ENCODE measurements at regions not wholly inside any gene's neighbourhood (a gene's known extent, or its start where the extent isn't known, plus 50 kb on each side); places are given as distances from the start of the nearest gene placed in this dataset.

- H3K9me3 ChIP-seq: no peaks in the 10 kb centered on the region
- no peak overlapping the region for H3K4me3 ChIP-seq
- no peak for DNase-seq (ENCODE audit: low spot score)
- no peaks in the 10 kb centered on the region for H3K4me1 ChIP-seq
- no peaks in the 10 kb centered on the region for H3K36me3 ChIP-seq
- no peaks in the 10 kb centered on the region for H3K27me3 ChIP-seq
- H3K27ac ChIP-seq: no peak overlapping the region
- TF ChIP-seq CTCF (IDR thresholded peaks at IDR 0.05): no peak
Observed at GRCh38 chr5:72698481-72698880, 118.0 kb upstream of the TNPO1 start.

GRCh38 chr5:72697622-72698021 is 118.8 kb upstream of the TNPO1 start:
- Histone ChIP-seq H3K4me3 (no peak overlapping the region), H3K9me3 (no peaks in the 10 kb centered on the region), H3K4me1 (no peaks in the 10 kb centered on the region), H3K27ac (no peak overlapping the region), H3K27me3 (no peaks in the 10 kb centered on the region), H3K36me3 (no peaks in the 10 kb centered on the region)
- no peak for TF ChIP-seq CTCF (IDR thresholded peaks at IDR 0.05)
- no peak for DNase-seq (ENCODE audit: low spot score)

- no peaks in the 10 kb centered on the region for H3K36me3 ChIP-seq
- no peak overlapping the region for H3K27ac ChIP-seq
- H3K27me3 ChIP-seq: no peaks in the 10 kb centered on the region
- no peak overlapping the region for H3K4me3 ChIP-seq
- H3K9me3 ChIP-seq: no peaks in the 10 kb centered on the region
- H3K4me1 ChIP-seq: no peaks in the 10 kb centered on the region
- DNase-seq (ENCODE audit: low spot score): no peak
- TF ChIP-seq CTCF (IDR thresholded peaks at IDR 0.05): no peak
Observed at GRCh38 chr5:72695659-72696058, 120.8 kb upstream of the TNPO1 start.

- Histone ChIP-seq H3K27me3 (no peaks in the 10 kb centered on the region), H3K4me1 (no peaks in the 10 kb centered on the region), H3K36me3 (no peaks in the 10 kb centered on the region), H3K27ac (no peak overlapping the region), H3K9me3 (no peaks in the 10 kb centered on the region), H3K4me3 (no peak overlapping the region)
- no peak for DNase-seq (ENCODE audit: low spot score)
- no peak for TF ChIP-seq CTCF (IDR thresholded peaks at IDR 0.05)
Observed at GRCh38 chr5:72694856-72695255, 121.6 kb upstream of the TNPO1 start.

GRCh38 chr5:72693546-72694205 is 122.8 kb upstream of the TNPO1 start:
- H3K27me3 ChIP-seq: no peaks in the 10 kb centered on the region
- no peak for DNase-seq (ENCODE audit: low spot score)
- H3K9me3 ChIP-seq: no peaks in the 10 kb centered on the region
- H3K27ac ChIP-seq: no peak overlapping the region
- H3K4me1 ChIP-seq: no peaks in the 10 kb centered on the region
- H3K4me3 ChIP-seq: no peak overlapping the region
- no peaks in the 10 kb centered on the region for H3K36me3 ChIP-seq
- TF ChIP-seq CTCF (IDR thresholded peaks at IDR 0.05): no peak
